Myocyte (in vitro differentiated cells): ENCODE measurements at regions not wholly inside any gene's neighbourhood (a gene's known extent, or its start where the extent isn't known, plus 50 kb on each side); places are given as distances from the start of the nearest gene placed in this dataset.
A peak's percentile ranks its signal among the peaks of the same experiment; 100 is the strongest.
"Not testable (repeated sequence)": the region's sequence is repeated elsewhere in the genome, so short reads cannot be mapped to it uniquely, and the experiment has no call there.

Source experiments
- DNase-seq: peaks from one replicate; pipeline ENCODE4 v3.0.0-alpha.2; 2012; ENCODE audit warnings: low read depth

GRCh38 chr4:126106658-126107057 is 791.9 kb downstream of the FAT4 start:
- DNase-seq: no peak

DNA sequence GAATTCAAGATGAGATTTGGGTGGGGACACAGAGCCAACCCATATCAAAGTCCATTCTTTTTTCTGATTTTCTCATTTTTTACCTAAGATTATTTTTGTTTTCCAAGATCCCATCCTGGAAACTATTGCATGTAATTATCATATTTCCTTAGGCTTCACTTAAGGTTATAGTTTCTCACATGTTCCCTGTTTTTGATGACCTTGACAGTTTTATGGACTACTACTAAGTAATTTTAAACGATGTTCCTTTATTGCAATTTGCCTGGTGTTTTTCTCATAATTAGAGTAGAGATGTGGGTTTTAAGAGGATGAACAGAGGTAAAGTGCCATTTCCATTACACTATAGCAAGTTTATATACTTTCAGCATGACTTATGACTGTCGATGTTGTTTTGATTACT is 795.1 kb downstream of the FAT4 start:
- DNase-seq: no peak

DNA sequence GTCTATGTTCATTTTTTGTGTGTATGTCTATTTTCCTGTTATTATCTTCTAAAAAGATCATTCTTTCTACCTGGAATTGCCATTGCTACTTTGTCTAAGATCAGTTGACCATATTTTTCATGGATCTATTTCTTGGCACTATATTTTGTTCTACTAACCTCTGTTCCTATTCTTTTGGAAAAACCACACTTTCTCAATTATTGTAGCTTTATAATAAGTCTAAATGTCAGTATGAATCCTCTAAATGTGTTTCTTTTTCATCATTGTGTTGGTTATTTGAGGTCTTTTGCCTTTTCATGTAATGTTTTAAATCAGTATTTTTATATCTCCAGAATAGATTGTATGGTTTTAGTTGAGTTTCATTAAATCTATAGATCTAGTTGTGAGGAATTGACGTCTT is 798.3 kb downstream of the FAT4 start:
- DNase-seq: no peak

- DNase-seq: peak; percentile 10
These were observed 809.0 kb downstream of the FAT4 start for GRCh38 chr4:126123611-126124325.

GRCh38 chr4:126124818-126125217 is 810.1 kb downstream of the FAT4 start:
- no peak for DNase-seq

DNA sequence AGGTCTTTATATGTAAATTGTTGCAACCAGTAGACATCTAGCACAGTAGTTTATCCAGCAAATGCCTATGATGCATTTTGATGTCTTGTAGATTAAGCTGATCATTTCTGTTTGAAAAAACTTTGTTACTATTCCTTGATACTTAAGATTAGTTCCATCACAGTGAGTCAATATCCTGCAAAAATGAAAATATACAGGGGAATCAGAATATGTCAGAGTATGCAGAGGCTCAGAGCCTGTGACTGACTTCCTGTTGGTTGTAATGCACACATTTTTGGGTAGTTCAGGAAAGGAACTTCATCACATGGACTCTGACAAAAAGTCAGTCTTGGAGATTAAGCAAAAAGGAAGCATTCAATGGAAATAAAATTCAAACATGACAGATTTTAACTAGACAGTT is 815.5 kb downstream of the FAT4 start:
- no peak for DNase-seq

DNA sequence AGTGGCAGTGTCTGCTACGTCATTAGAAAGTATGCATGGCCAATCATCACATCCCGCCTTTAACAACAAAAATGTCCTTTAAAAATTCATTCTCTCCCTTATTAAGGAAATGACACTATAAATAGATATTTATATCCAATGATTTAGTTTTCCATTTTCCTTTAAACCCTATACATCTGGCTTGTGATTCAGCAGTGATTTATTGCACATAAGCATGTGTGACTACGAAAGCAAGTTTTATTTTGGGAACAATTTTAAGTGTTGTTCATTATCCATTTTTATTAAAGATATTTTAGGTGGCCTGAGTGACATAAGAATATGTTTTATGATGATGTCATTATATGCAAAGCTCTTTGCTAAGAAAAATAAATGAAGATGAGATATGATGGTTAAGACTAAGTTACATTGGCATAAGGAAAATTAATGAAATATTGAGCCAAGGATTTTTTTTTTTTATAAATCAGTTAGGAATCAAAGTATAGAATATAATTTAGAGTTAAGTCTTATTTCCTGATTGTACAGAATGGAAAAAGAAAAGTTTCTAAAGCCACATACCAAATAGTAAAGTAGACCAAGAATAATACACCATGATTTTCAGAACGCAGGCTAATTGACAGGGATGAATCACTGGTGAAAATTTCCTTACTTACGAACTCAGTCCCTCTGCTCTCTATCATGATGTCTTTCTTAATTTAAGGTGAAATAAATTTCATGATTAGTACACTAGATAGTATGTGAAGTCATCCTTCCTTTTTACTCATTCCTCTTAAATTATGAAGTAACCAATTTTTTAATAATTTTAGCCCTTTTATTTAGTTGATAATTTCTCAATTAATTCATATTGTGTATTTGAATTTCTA is 822.4 kb downstream of the FAT4 start:
- no peak for DNase-seq

- DNase-seq: peak; percentile 4
These were observed 823.0 kb downstream of the FAT4 start for GRCh38 chr4:126137782-126138170.

DNA sequence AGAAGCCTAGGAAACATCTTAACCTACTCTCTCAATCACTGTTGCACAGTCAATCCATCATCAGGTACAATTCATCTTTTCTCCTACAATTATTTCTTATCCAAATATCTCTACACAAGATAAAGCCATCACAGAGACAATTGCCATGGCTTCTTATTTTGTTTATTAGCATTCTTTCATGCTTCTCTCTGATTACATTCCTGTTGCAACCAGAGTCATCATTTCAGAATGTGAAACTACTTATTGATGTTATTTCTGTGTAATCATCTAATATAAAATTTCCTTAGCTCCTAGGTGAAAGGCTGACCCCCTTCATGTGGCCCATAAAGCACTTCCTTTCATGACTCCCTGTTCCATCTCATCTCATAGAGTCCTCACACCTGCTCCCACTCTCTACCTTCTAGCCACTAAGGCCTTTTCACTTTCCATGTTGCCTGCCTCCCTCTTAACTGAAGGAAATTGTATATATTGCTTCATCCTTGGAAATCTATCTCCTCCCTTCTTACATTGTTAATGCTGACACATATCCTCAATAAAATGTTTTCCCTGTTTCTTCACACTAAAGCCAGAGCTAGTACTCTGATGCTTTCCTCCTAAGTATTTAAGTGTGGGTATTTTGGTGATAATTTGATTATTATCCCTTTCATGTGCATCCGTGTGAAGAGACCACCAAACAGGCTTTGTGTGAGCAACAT is 829.9 kb downstream of the FAT4 start:
- DNase-seq: no peak

DNA sequence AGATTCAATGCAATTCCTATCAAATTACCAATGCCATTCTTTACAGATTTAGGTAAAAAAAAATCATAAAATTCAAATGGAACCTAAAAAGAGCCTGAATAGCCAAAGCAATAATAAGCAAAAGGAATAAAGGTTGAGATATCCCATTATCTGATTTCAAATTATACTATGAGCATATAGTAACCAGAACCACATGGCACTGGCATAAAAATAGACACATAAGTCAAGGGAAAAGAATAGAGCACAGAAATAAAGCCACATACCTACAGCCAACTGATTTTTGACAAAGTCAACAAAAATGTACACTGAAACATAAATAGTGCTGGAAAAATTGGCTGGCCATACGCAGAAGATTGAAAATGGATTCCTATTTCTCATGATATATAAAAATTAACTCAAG is 853.7 kb downstream of the FAT4 start:
- no peak for DNase-seq

DNA sequence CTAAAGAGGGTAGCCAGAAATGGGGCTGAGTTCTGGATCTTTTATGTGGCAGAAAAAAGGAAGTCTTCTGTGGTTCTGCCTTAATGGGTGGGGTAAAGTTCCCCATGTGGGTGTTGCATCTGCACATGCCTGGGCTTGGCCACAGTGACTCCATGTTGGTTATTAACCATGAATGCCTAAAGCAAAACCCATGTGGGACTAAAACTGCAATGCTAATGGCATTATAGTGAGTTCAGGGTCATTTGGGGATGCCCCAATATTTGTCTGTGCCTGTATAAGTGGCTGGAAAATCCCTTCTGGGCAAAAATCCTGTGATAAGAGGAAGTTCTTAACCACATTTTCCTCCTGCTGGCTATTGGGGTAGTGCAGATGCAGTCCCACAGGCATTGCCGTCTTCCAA is 857.4 kb downstream of the FAT4 start:
- no peak for DNase-seq

DNA sequence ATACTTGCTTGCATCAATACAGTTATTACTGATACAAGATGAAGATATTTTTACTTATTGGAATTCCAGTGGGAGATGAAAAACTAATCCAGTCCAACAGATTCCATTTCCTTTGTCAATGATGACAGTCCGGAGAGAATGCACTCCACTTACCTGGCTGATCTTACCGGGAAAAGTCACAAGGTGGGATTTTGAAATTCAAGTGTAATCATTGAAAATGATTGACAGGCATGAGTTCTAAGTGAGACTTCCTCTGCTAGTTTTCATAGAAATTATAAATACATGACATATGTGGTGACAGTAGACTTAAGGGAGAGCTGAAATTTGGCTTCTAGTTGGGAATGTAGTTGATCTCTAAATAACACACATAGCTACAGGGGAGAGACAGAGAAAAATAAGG is 859.9 kb downstream of the FAT4 start:
- no peak for DNase-seq

DNA sequence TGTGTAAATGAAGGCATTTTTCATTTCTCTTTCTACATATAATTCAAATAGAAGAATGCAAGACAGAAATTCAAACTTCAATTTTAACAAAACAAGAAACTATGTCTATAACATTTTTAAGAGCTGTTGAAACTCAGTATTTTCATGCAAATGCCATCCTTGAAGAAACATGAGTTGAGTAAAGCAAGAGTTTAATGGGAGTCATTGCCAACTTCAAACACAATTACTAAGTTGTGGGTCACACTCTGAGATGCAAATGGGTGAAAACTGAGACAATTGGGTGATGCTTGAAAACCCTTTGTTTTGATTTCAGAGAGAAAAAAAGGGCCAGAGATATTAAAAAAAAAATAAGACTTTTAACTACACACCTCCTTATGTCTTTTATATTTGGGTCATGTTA is 865.9 kb downstream of the FAT4 start:
- no peak for DNase-seq

- DNase-seq: no peak
These were observed 867.6 kb downstream of the FAT4 start for GRCh38 chr4:126182336-126182735.

DNA sequence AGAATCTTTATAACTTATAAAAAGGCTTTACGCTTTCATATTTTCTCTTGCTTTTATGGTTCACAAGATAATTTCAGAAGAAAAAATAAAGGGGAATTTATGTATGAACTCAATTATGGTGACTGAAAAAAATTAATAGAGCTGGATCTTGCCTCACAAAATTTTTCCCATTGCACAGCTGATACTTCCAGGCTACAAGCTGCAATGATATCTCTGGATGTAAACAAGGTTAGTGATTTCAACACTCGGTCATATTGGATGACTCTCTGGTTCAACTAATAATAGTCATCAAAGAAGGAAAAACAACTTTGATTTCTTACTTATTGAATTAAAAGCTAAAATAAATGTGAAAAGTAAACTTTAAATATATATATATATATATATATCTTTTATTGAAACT is 868.0 kb downstream of the FAT4 start:
- no peak for DNase-seq

DNA sequence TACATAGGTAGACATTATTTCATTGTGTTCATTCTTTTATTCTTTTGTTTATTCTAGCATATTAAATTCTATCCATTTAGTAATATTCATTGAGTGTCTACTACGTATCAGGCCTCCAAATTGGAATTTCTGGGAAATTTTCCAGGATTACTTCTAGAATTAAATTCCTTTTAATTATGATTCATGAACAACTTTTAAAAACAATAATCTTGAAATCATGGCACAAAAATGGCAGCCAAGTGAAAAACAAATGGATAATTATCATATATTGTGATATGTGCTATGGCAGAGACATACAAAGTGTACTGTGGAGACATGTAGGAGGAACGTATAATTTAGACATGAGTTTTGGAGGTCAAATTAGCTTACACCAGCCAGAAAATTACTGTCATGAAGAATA is 868.5 kb downstream of the FAT4 start:
- DNase-seq: no peak

GRCh38 chr4:126191536-126191935 is 876.8 kb downstream of the FAT4 start:
- DNase-seq: no peak

DNA sequence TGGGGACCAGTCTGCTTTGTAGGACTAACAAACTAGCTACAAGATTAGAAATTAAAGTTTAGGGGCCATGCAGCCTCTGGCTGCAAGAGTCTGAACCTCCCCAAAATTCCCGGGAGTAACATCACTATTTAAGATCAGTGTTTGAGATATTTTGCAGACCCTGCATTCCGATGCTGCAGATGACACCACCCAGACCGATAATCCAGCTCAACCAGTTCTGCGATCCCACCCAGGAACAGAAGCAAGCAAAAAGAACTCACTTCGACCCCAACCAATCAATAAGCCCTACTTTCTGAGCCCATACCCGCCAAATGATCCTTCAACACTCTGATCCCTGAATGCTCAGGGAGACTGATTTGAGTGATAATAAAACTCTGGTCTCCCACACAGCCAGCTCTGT is 877.8 kb downstream of the FAT4 start:
- no peak for DNase-seq

- DNase-seq: not testable (repeated sequence)
These were observed 886.7 kb downstream of the FAT4 start for GRCh38 chr4:126201251-126202138.

DNA sequence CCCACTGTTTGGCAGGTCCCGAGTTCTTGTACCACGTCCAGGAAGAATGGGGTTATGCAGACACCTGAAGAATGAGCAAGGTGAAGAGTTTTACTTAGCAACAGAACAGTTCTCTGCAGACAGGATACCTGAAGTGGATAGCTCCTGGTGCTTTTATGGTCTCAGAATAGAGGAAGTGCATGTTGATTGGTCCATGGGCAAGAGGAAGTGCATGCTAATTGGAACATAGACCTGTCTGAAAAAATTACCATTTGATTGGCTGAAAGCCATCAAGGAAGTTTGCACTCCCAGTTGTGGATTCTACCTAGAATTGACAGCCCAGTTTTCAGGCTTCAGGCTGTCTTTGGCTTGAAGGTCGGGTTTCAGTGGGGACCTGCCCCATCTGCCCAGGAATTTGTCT is 887.5 kb downstream of the FAT4 start:
- no peak for DNase-seq

GRCh38 chr4:126207910-126208309 is 893.2 kb downstream of the FAT4 start:
- DNase-seq: no peak
